K562 (cell line): ENCODE measurements at regions not wholly inside any gene's neighbourhood (a gene's known extent, or its start where the extent isn't known, plus 50 kb on each side); places are given as distances from the start of the nearest gene placed in this dataset.

Source experiments
- ATF6 ChIP-seq: sonication (generic); formaldehyde crosslinking; IDR thresholded peaks from 2 replicates; pipeline ENCODE4 v1.4.0; 2020; ENCODE audit warnings: mild to moderate bottlenecking, missing genetic modification reagents
- CREM ChIP-seq: IDR thresholded peaks from 2 replicates; pipeline ENCODE4 v1.6.1; 2014; ENCODE audit warnings: antibody characterized with exemption, low read depth
- DEAF1 ChIP-seq: fragments of 450-650 bp; formaldehyde crosslinking; IDR thresholded peaks from 2 replicates; pipeline ENCODE4 v1.4.0; 2020; ENCODE audit warnings: mild to moderate bottlenecking, moderate library complexity
- ESRRA ChIP-seq: fragments of 450-650 bp; IDR thresholded peaks from 2 replicates; pipeline ENCODE4 v1.6.1; 2014; ENCODE audit warnings: low read depth, mild to moderate bottlenecking, moderate library complexity, borderline replicate concordance
- FOXP1 ChIP-seq: sonication (generic); formaldehyde crosslinking; IDR thresholded peaks from 2 replicates; pipeline ENCODE4 v1.8.0; 2022; ENCODE audit warnings: mild to moderate bottlenecking, missing genetic modification reagents
- HBP1 ChIP-seq: fragments of 450-650 bp; formaldehyde crosslinking; IDR thresholded peaks from 2 replicates; pipeline ENCODE4 v1.4.0; 2022; ENCODE audit warnings: missing genetic modification characterization
- HDAC1 ChIP-seq, 2 experiments: fragments of 450-650 bp; IDR thresholded peaks; 2 replicates each; pipeline ENCODE4 v1.6.1; 2016 to 2017; ENCODE audit warnings: inconsistent platforms in 1 of 2, mild to moderate bottlenecking in 1 of 2, moderate library complexity in 1 of 2
- HOMEZ ChIP-seq: fragments of 250-450 bp; sonication (Bioruptor Pico); IDR thresholded peaks from 2 replicates; pipeline ENCODE4 v1.4.0; 2020; ENCODE audit warnings: mild to moderate bottlenecking, moderate library complexity
- JUND ChIP-seq, 2 experiments: IDR thresholded peaks; 2 replicates in 1 of 2; 3 replicates in 1 of 2; pipeline ENCODE4 v1.6.1; 2011; ENCODE audit warnings: borderline replicate concordance in 2 of 2, low read depth in 2 of 2, low read length in 2 of 2, improper control_type of control experiment in 1 of 2, missing biosample characterization in 1 of 2, missing genetic modification characterization in 1 of 2, missing genetic modification reagents in 1 of 2
- KDM1A ChIP-seq, 2 experiments: fragments of 450-650 bp; IDR thresholded peaks; 2 replicates each; pipeline ENCODE4 v1.6.1; 2016; ENCODE audit warnings: mild to moderate bottlenecking in 2 of 2
- MAFF ChIP-seq: IDR thresholded peaks from 2 replicates; pipeline ENCODE4 v1.6.1; 2012; ENCODE audit warnings: low read length, improper control_type of control experiment
- MTA2 ChIP-seq: fragments of 450-650 bp; IDR thresholded peaks from 2 replicates; pipeline ENCODE4 v1.6.1; 2016; ENCODE audit warnings: low read depth
- SNAPC5 ChIP-seq: fragments of 250-450 bp; sonication (Bioruptor Pico); IDR thresholded peaks from 2 replicates; pipeline ENCODE4 v1.8.0; 2021; ENCODE audit warnings: moderate library complexity, mild to moderate bottlenecking, inconsistent platforms
- SP1 ChIP-seq: sonication (generic); formaldehyde crosslinking; IDR thresholded peaks from 2 replicates; pipeline ENCODE4 v1.8.1; 2022; ENCODE audit warnings: mild to moderate bottlenecking, missing genetic modification reagents
- SRF ChIP-seq, 2 experiments: fragments of 250-450, 450-650 bp in 1 of 2; sonication (Bioruptor Pico) in 1 of 2; sonication (generic) in 1 of 2; formaldehyde crosslinking; IDR thresholded peaks; 2 replicates each; pipeline versions ENCODE4 v1.5.0 to v1.5.1; 2020 to 2022; ENCODE audit warnings: mild to moderate bottlenecking in 1 of 2, missing genetic modification reagents in 1 of 2
- STAT6 ChIP-seq: sonication (generic); formaldehyde crosslinking; IDR thresholded peaks from 2 replicates; pipeline ENCODE4 v1.8.1; 2023; ENCODE audit warnings: mild to moderate bottlenecking, missing genetic modification reagents
- TRIM24 ChIP-seq, 2 experiments: fragments of 450-650 bp; IDR thresholded peaks; 2 replicates each; pipeline ENCODE4 v1.6.1; 2016
- ZNF212 ChIP-seq: fragments of 450-650 bp; formaldehyde crosslinking; IDR thresholded peaks from 2 replicates; pipeline ENCODE4 v1.4.0; 2020; ENCODE audit warnings: mild to moderate bottlenecking
- ZNF224 ChIP-seq: sonication (generic); formaldehyde crosslinking; IDR thresholded peaks from 2 replicates; pipeline ENCODE4 v1.8.0; 2022; ENCODE audit warnings: mild to moderate bottlenecking, missing genetic modification reagents
- ZNF24 ChIP-seq: fragments of 450-650 bp; IDR thresholded peaks from 2 replicates; pipeline ENCODE4 v1.6.1; 2016

- TF ChIP-seq HBP1 (CRISPR knock-in tag): no peak
- no peak for TF ChIP-seq ZNF224 (CRISPR knock-in tag)
- no peak for TF ChIP-seq SRF (CRISPR knock-in tag; IDR thresholded peaks at IDR 0.05)
- TF ChIP-seq TRIM24 (IDR thresholded peaks at IDR 0.05): 0 out of 4 replicates have a peak, but pooled peaks of 1 of the 2 experiments have one; percentile 37
- peak; percentile 28; the same call in 1 of the 2 replicates for TF ChIP-seq CREM
- no peak for TF ChIP-seq SNAPC5 (CRISPR knock-in tag)
- TF ChIP-seq ZNF24: no peak
- 0 out of 2 replicates have a peak, but pooled peaks have one; percentile 20 for TF ChIP-seq MTA2
- no peak for TF ChIP-seq ESRRA
- peak; percentile 32; the same call in 1 of the 2 replicates for TF ChIP-seq MAFF
- TF ChIP-seq HOMEZ (CRISPR knock-in tag): no peak
- peak in 1 of 2 experiments; percentile 70; a peak in 1 of 4 replicates for TF ChIP-seq HDAC1 (IDR thresholded peaks at IDR 0.05)
- TF ChIP-seq JUND (IDR thresholded peaks at IDR 0.05; ENCODE audit: borderline replicate concordance, low read depth, low read length): peak; percentile 87
- peak; percentile 84; the same call in 2 of the 3 replicates for TF ChIP-seq JUND (tag; IDR thresholded peaks at IDR 0.05; ENCODE audit: borderline replicate concordance, low read depth, low read length)
- no peak for TF ChIP-seq ATF6 (CRISPR knock-in tag)
- TF ChIP-seq KDM1A (IDR thresholded peaks at IDR 0.05): peak; percentile 53 to 73; a peak in 2 of 4 replicates
- TF ChIP-seq ZNF212: no peak
- TF ChIP-seq STAT6 (CRISPR knock-in tag): no peak
- TF ChIP-seq SP1 (CRISPR knock-in tag): no peak
- TF ChIP-seq DEAF1 (CRISPR knock-in tag): no peak
- no peak for TF ChIP-seq FOXP1 (CRISPR knock-in tag)
Observed at GRCh38 chr12:33752854-33753253, 269.4 kb upstream of the ALG10 start (continued).
